ENCODE measurements at regions not wholly inside any gene's neighbourhood (a gene's known extent, or its start where the extent isn't known, plus 50 kb on each side); places are given as distances from the start of the nearest gene placed in this dataset.
"Not testable (repeated sequence)": the region's sequence is repeated elsewhere in the genome, so short reads cannot be mapped to it uniquely, and the experiment has no call there.

DNA sequence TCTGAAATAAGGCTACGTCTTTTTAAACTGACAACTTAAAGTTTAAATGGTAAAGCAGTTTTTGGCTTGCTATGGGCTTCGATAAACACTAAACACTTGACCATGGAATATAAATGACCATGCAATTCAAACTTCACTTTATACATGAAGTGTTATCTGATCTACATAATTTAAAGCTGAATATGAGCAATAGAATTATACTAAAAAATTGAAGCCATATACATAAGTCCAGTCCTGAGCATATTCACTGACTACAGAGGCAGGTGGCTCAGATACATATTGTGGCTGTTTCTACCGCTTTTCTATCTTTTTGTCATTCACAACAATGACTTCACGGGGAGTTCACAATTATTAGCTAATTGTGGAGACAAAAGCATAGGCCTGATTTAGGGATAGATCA is 149.6 kb upstream of the DDIT4L start:
- Histone ChIP-seq H3K9ac (ENCODE audit: low read length) (no peak overlapping the region), H3K4me1 (ENCODE audit: control insufficient read depth in 1 of 2, insufficient read depth in 2 of 2, low read length in 2 of 2) (no peaks in the 10 kb centered on the region), H3K27me3 (ENCODE audit: insufficient read depth, low read length) (no peaks in the 10 kb centered on the region), H3K27ac (ENCODE audit: low read depth, low read length) (no peak overlapping the region), H3K4me2 (ENCODE audit: low read length) (no peak overlapping the region), H3K36me3 (ENCODE audit: control insufficient read depth in 1 of 2, insufficient read depth in 2 of 2, low read length in 2 of 2) (no peaks in the 10 kb centered on the region), H3K4me3 (replicated peaks in 1 of 2; ENCODE audit: low read depth in 1 of 2, low read length in 2 of 2) (no peak overlapping the region), H3K9me2 (ENCODE audit: insufficient read depth) (no peaks in the 10 kb centered on the region), H3K79me2 (ENCODE audit: insufficient read depth, low read length) (no peaks in the 10 kb centered on the region), H3K9me3 (ENCODE audit: control insufficient read depth in 1 of 2, insufficient read depth in 1 of 2, low read depth in 1 of 2, low read length in 2 of 2) (no peaks in the 10 kb centered on the region), H4K20me1 (ENCODE audit: insufficient read depth) (no peaks in the 10 kb centered on the region), H2AFZ (ENCODE audit: low read depth, low read length, poor library complexity, severe bottlenecking) (no peak overlapping the region)
- RAD21 ChIA-PET (ENCODE audit: low non-redundant PET in 1 of 2, low total read pairs in 2 of 2, uncharacterized antibody in 2 of 2, unreplicated experiment in 2 of 2): no interaction called here
- intact Hi-C loops (cut with micrococcal nuclease): no loop called here
- POLR2A ChIA-PET: no interaction called here
- CTCF ChIA-PET: no interaction called here
- no peak for TF ChIP-seq JUND (IDR thresholded peaks at IDR 0.05)
- no peak for TF ChIP-seq SRF (IDR thresholded peaks at IDR 0.05; ENCODE audit: low read depth)
- TF ChIP-seq, protein P1, sequence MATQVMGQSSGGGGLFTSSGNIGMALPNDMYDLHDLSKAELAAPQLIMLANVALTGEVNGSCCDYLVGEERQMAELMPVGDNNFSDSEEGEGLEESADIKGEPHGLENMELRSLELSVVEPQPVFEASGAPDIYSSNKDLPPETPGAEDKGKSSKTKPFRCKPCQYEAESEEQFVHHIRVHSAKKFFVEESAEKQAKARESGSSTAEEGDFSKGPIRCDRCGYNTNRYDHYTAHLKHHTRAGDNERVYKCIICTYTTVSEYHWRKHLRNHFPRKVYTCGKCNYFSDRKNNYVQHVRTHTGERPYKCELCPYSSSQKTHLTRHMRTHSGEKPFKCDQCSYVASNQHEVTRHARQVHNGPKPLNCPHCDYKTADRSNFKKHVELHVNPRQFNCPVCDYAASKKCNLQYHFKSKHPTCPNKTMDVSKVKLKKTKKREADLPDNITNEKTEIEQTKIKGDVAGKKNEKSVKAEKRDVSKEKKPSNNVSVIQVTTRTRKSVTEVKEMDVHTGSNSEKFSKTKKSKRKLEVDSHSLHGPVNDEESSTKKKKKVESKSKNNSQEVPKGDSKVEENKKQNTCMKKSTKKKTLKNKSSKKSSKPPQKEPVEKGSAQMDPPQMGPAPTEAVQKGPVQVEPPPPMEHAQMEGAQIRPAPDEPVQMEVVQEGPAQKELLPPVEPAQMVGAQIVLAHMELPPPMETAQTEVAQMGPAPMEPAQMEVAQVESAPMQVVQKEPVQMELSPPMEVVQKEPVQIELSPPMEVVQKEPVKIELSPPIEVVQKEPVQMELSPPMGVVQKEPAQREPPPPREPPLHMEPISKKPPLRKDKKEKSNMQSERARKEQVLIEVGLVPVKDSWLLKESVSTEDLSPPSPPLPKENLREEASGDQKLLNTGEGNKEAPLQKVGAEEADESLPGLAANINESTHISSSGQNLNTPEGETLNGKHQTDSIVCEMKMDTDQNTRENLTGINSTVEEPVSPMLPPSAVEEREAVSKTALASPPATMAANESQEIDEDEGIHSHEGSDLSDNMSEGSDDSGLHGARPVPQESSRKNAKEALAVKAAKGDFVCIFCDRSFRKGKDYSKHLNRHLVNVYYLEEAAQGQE (IDR thresholded peaks at IDR 0.05; ENCODE audit: low read depth): no peak
- TF ChIP-seq YY1 (IDR thresholded peaks at IDR 0.05; ENCODE audit: extremely low read depth, insufficient replicate concordance, low read depth, low read length): no peak
- TF ChIP-seq ZNF274 (IDR thresholded peaks at IDR 0.05; ENCODE audit: low read depth, low read length): no peak
- TF ChIP-seq ZFX (IDR thresholded peaks at IDR 0.05): no peak
- ATAC-seq: no peak
- BruUV-seq (replicated peaks): no TSS peak
- no peak for DNase-seq (ENCODE audit: low read depth, low spot score)

DNA sequence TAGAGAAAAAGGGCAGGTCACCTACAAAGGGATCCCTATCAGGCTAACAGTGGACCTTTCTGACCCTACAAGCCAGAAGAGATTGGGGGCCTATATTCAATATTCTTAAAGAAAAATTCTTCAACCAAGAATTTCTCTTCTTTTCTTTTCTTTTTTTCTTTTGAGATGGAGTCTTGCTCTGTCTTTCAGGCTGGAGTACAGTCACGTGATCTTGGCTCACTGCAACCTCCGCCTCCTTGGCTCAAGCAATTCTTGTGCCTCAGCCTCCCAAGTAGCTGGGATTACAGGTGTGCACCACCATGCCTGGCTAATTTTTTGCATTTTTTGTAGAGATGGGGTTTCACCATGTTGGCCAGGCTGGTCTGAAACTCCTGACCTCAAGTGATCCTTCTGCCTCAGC is 143.2 kb upstream of the DDIT4L start:
- ATAC-seq; intact Hi-C loops (cut with micrococcal nuclease); H3K36me3 ChIP-seq (ENCODE audit: control insufficient read depth in 1 of 2, insufficient read depth in 2 of 2, low read length in 2 of 2); DNase-seq (ENCODE audit: low read depth, low spot score); H3K27me3 ChIP-seq (ENCODE audit: insufficient read depth, low read length); CTCF ChIA-PET; H3K9ac ChIP-seq (ENCODE audit: low read length); H3K4me1 ChIP-seq (ENCODE audit: control insufficient read depth in 1 of 2, insufficient read depth in 2 of 2, low read length in 2 of 2); H3K79me2 ChIP-seq (ENCODE audit: insufficient read depth, low read length); H2AFZ ChIP-seq (ENCODE audit: low read depth, low read length, poor library complexity, severe bottlenecking); H3K9me2 ChIP-seq (ENCODE audit: insufficient read depth); BruUV-seq (replicated peaks); H3K4me2 ChIP-seq (ENCODE audit: low read length); POLR2A ChIA-PET; H3K9me3 ChIP-seq (ENCODE audit: control insufficient read depth in 1 of 2, insufficient read depth in 1 of 2, low read depth in 1 of 2, low read length in 2 of 2); H3K4me3 ChIP-seq (replicated peaks in 1 of 2; ENCODE audit: low read depth in 1 of 2, low read length in 2 of 2); RAD21 ChIA-PET (ENCODE audit: low non-redundant PET in 1 of 2, low total read pairs in 2 of 2, uncharacterized antibody in 2 of 2, unreplicated experiment in 2 of 2); H4K20me1 ChIP-seq (ENCODE audit: insufficient read depth); H3K27ac ChIP-seq (ENCODE audit: low read depth, low read length): not testable (repeated sequence)
